Peyer's patch (tissue), 4 donors: ENCODE measurements at regions not wholly inside any gene's neighbourhood (a gene's known extent, or its start where the extent isn't known, plus 50 kb on each side); places are given as distances from the start of the nearest gene placed in this dataset.

Source experiments
- POLR2A ChIP-seq, 2 donors: fragments of 450-650 bp; IDR thresholded peaks; one replicate each; pipeline ENCODE4 v1.5.1; 2017; ENCODE audit warnings: antibody characterized with exemption in 2 of 2, mild to moderate bottlenecking in 2 of 2, moderate library complexity in 2 of 2
- TF ChIP-seq, protein P1 (sequence below), 6 experiments: fragments of 450-650 bp in 4 of 6; fragments of 200-600 bp in 2 of 6; sonication (generic) in 1 of 6; IDR thresholded peaks; one replicate each; pipeline ENCODE4 v1.5.1; 2017 to 2019; ENCODE audit warnings: antibody characterized with exemption in 6 of 6, mild to moderate bottlenecking in 3 of 6, moderate library complexity in 1 of 6

GRCh38 chr9:73380411-73380810, 228.7 kb downstream of the ANXA1 start:
- no peak for TF ChIP-seq POLR2A (IDR thresholded peaks at IDR 0.05)
- TF ChIP-seq, protein P1, sequence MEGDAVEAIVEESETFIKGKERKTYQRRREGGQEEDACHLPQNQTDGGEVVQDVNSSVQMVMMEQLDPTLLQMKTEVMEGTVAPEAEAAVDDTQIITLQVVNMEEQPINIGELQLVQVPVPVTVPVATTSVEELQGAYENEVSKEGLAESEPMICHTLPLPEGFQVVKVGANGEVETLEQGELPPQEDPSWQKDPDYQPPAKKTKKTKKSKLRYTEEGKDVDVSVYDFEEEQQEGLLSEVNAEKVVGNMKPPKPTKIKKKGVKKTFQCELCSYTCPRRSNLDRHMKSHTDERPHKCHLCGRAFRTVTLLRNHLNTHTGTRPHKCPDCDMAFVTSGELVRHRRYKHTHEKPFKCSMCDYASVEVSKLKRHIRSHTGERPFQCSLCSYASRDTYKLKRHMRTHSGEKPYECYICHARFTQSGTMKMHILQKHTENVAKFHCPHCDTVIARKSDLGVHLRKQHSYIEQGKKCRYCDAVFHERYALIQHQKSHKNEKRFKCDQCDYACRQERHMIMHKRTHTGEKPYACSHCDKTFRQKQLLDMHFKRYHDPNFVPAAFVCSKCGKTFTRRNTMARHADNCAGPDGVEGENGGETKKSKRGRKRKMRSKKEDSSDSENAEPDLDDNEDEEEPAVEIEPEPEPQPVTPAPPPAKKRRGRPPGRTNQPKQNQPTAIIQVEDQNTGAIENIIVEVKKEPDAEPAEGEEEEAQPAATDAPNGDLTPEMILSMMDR (IDR thresholded peaks at IDR 0.05) = no peak
